Ishikawa (cell line): ENCODE measurements at regions not wholly inside any gene's neighbourhood (a gene's known extent, or its start where the extent isn't known, plus 50 kb on each side); places are given as distances from the start of the nearest gene placed in this dataset.

Experiments
- CEBPB ChIP-seq: IDR thresholded peaks from 2 replicates; pipeline ENCODE4 v1.6.1; 2012
- CREB1 ChIP-seq: IDR thresholded peaks from 2 replicates; pipeline ENCODE4 v1.6.1; 2012; ENCODE audit warnings: low read depth
- EGR1 ChIP-seq: IDR thresholded peaks from 2 replicates; pipeline ENCODE4 v1.6.1; 2012
- EP300 ChIP-seq: IDR thresholded peaks from 2 replicates; pipeline ENCODE4 v1.6.1; 2012; ENCODE audit warnings: borderline replicate concordance
- FOXM1 ChIP-seq: IDR thresholded peaks from 2 replicates; pipeline ENCODE4 v1.6.1; 2012; ENCODE audit warnings: low read depth, borderline replicate concordance
- NFIC ChIP-seq: IDR thresholded peaks from 2 replicates; pipeline ENCODE4 v1.6.1; 2012
- RAD21 ChIP-seq: IDR thresholded peaks from 2 replicates; pipeline ENCODE4 v1.6.1; 2012; ENCODE audit warnings: low read depth
- TAF1 ChIP-seq: IDR thresholded peaks from 2 replicates; pipeline ENCODE4 v1.6.1; 2012; ENCODE audit warnings: low read depth, mild to moderate bottlenecking
- TCF12 ChIP-seq: IDR thresholded peaks from 2 replicates; pipeline ENCODE4 v1.6.1; 2012; ENCODE audit warnings: low read depth
- TEAD4 ChIP-seq: IDR thresholded peaks from 2 replicates; pipeline ENCODE4 v1.6.1; 2012
- YY1 ChIP-seq: IDR thresholded peaks from 2 replicates; pipeline ENCODE4 v1.6.1; 2012; ENCODE audit warnings: low read depth
- ZBTB7A ChIP-seq: IDR thresholded peaks from 2 replicates; pipeline ENCODE4 v1.6.1; 2012; ENCODE audit warnings: low read depth
- TF ChIP-seq, protein P1 (sequence below): IDR thresholded peaks from 2 replicates; pipeline ENCODE4 v1.6.1; 2012
- TF ChIP-seq, protein P2 (sequence below): IDR thresholded peaks from 2 replicates; pipeline ENCODE4 v1.6.1; 2012; ENCODE audit warnings: low read depth, mild to moderate bottlenecking
- TF ChIP-seq, protein P3 (sequence below): IDR thresholded peaks from 2 replicates; pipeline ENCODE4 v1.6.1; 2012

DNA sequence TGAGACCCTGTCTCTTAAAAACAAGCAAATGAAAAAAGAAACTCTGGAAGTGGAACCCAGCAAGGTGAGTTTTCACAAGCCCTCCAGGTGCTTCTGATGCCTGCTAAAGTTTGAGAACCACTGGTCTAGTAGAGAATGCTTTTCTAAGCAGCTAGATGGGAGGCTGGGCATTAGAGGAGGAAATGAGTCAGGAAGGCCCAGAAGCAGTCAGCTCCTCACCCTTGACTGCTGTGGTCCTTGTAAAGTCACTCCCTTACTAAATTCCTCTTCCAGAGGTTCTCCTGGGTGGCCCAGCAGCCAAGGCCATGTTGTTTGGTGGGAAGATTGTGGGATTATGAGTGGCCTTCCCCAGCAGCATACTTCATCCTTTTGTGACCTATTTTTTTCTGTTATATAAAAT is 52.0 kb upstream of the FYN start:
- TF ChIP-seq ZBTB7A (no peak), RAD21 (no peak)

DNA sequence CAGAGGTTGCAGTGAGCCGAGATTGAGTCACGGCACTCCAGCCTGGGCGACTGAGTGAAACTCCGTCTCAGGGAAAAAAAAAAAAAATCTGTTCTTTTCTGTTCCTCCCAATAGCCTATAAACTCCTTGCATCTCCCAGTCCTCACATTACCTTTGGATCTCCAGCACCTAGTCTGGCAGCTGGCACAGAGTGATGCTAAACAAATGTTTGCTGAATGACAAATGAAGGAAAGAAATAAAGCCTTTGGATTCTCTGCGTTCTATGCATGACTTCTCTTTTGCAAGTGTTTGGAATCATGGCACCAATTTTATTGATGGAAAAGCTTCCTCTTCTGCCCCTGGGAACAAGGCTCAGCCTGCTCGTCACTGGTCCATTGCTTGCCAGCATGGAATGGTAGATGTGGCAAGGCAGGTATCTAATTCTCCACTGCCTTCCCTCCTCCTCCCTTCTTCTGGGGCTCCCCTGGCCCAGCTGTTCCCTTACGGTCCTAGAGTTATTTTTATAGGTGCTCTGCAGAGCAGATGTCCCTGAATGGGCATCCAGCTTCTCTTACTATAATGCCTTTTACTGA is 53.6 kb upstream of the FYN start:
- TF ChIP-seq CEBPB (no peak), TAF1 (no peak), RAD21 (no peak), EP300 (no peak), YY1 (no peak), TCF12 (no peak)
- TF ChIP-seq, protein P1, sequence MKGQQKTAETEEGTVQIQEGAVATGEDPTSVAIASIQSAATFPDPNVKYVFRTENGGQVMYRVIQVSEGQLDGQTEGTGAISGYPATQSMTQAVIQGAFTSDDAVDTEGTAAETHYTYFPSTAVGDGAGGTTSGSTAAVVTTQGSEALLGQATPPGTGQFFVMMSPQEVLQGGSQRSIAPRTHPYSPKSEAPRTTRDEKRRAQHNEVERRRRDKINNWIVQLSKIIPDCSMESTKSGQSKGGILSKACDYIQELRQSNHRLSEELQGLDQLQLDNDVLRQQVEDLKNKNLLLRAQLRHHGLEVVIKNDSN: no peak
- TF ChIP-seq, protein P2, sequence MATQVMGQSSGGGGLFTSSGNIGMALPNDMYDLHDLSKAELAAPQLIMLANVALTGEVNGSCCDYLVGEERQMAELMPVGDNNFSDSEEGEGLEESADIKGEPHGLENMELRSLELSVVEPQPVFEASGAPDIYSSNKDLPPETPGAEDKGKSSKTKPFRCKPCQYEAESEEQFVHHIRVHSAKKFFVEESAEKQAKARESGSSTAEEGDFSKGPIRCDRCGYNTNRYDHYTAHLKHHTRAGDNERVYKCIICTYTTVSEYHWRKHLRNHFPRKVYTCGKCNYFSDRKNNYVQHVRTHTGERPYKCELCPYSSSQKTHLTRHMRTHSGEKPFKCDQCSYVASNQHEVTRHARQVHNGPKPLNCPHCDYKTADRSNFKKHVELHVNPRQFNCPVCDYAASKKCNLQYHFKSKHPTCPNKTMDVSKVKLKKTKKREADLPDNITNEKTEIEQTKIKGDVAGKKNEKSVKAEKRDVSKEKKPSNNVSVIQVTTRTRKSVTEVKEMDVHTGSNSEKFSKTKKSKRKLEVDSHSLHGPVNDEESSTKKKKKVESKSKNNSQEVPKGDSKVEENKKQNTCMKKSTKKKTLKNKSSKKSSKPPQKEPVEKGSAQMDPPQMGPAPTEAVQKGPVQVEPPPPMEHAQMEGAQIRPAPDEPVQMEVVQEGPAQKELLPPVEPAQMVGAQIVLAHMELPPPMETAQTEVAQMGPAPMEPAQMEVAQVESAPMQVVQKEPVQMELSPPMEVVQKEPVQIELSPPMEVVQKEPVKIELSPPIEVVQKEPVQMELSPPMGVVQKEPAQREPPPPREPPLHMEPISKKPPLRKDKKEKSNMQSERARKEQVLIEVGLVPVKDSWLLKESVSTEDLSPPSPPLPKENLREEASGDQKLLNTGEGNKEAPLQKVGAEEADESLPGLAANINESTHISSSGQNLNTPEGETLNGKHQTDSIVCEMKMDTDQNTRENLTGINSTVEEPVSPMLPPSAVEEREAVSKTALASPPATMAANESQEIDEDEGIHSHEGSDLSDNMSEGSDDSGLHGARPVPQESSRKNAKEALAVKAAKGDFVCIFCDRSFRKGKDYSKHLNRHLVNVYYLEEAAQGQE: no peak

DNA sequence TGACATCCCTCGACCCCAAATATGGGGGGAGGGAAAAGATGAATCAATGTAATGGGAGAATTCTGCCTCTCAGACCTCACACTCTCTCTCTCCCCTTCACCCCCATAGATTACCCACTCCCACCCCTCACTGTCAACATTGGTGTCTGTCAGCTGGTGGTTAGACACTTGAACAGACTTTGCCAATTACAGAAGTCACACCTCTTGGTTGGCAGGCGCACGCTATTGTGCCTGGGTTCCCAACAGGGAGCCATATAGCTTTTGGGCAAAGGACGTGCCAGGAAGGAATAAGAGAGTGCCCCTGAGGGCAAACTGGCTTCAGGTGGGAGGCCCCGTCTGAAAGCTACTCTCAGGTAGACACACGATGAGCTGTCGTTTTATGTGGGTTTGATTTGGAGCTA is 54.1 kb upstream of the FYN start:
- TF ChIP-seq, protein P2: no peak
- no peak for TF ChIP-seq YY1

DNA sequence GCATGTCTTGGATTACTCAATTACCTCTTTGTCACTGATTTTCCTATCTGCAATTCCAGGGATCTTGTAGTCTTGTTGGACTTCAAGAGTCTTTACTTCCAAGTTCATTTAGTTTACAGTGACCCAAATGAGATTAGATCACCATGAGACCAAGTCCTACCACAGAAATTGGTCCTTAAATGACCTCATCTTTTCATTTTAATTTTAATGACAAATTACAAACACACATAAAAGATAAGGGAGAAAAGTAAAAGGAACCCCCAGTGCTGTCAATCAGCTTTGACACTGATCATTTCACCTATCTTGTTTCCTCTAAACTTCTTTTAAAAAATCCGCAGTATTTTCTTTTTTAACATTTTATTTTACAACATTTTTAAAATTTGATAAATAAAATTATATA is 54.9 kb upstream of the FYN start:
- TF ChIP-seq TAF1: no peak

DNA sequence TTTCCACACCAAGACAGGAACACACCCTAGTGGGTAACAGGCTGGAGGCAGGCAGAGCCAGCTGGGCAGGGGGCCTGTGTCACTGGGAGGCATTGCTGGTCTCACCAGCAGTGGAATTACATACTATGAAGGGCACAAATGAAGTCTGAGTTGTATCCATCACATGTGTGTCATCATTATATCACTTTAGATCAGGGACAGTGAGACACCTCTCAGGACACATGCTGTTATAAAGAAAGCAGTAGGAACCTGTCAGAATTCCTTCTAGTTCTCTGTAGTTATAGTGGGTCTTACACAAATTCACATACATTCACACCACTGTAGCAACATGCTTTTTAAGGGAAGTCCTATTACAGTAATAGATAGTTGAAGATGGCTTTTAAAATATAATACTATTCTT is 63.5 kb upstream of the FYN start:
- TF ChIP-seq FOXM1 (no peak), ZBTB7A (no peak), EGR1 (no peak), TAF1 (no peak), YY1 (no peak), RAD21 (no peak), EP300 (no peak), TCF12 (no peak), CREB1 (no peak), CEBPB (no peak), NFIC (no peak), TEAD4 (no peak)
- TF ChIP-seq, protein P2: no peak
- TF ChIP-seq, protein P3, sequence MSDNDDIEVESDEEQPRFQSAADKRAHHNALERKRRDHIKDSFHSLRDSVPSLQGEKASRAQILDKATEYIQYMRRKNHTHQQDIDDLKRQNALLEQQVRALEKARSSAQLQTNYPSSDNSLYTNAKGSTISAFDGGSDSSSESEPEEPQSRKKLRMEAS: no peak
- TF ChIP-seq, protein P1: no peak

DNA sequence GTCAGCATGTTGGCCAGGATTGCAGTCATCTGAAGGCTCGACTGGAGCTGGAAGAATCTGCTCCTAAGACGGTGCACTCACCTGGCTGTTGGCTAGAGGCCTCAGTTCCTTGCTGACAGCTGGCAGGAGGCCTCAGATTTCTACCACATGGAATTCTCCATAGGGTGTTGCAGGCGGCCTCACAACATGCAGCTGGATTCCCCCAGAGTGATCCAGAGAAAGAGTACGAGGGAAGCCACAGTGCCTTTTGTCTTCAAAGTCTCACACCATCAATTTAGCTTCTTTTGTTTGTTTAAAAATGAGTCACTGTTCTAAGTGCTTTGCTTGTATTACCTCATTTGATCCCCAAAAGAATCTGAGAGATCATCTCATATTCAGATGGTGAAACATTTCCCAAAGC is 65.5 kb upstream of the FYN start:
- TF ChIP-seq TEAD4 (no peak), NFIC (no peak), EGR1 (no peak), FOXM1 (no peak), TCF12 (no peak), YY1 (no peak), TAF1 (no peak), RAD21 (no peak), CEBPB (no peak)
- TF ChIP-seq, protein P3: no peak
- TF ChIP-seq, protein P2: no peak
- TF ChIP-seq, protein P1: no peak
